Activated naive CD4-positive, alpha-beta T cell treated with anti-CD3 and anti-CD28 coated beads, Interleukin-2, amount 10 ng/mL, durations not matched to agents 7 days and 5 days (primary cell): ENCODE measurements at regions not wholly inside any gene's neighbourhood (a gene's known extent, or its start where the extent isn't known, plus 50 kb on each side); places are given as distances from the start of the nearest gene placed in this dataset.

Source experiments
- CTCF ChIA-PET: fragments of 350-600 bp; sonication (Branson Sonifier 250); formaldehyde crosslinking; loops from one replicate; lab custom pipeline; 2021; ENCODE audit warnings: antibody characterized with exemption; lab: Charles Lee
- DNase-seq: peaks from one replicate; pipeline ENCODE4 v3.0.0-alpha.2; 2020
- H3K27ac Mint-ChIP-seq: one replicate; pipeline ENCODE4 v1.8.0; 2021; ENCODE audit warnings: mild to moderate bottlenecking, moderate library complexity, mixed read lengths
- H3K27me3 Mint-ChIP-seq: one replicate; pipeline ENCODE4 v1.8.0; 2021; ENCODE audit warnings: mild to moderate bottlenecking, mixed read lengths
- H3K36me3 Mint-ChIP-seq: one replicate; pipeline ENCODE4 v1.8.0; 2021; ENCODE audit warnings: mixed read lengths
- H3K4me1 Mint-ChIP-seq: one replicate; pipeline ENCODE4 v1.8.0; 2021; ENCODE audit warnings: mixed read lengths
- H3K4me3 Mint-ChIP-seq: one replicate; pipeline ENCODE4 v1.8.0; 2021; ENCODE audit warnings: mild to moderate bottlenecking, moderate library complexity, mixed read lengths
- H3K9me3 Mint-ChIP-seq: one replicate; pipeline ENCODE4 v1.8.0; 2021; ENCODE audit warnings: mixed read lengths

GRCh38 chr6:40268614-40269013 lies 318.6 kb downstream of the LRFN2 start:
- Mint-ChIP-seq H3K4me1 (no peaks in the 10 kb centered on the region), H3K27ac (no peak overlapping the region), H3K9me3 (no peaks in the 10 kb centered on the region), H3K4me3 (no peak overlapping the region), H3K27me3 (peaks cover 22% of the 10 kb centered on the region), H3K36me3 (no peaks in the 10 kb centered on the region)
- CTCF ChIA-PET = no interaction called here
- DNase-seq = no peak

GRCh38 chr6:40268166-40268565 lies 319.0 kb downstream of the LRFN2 start:
- DNase-seq = no peak
- Mint-ChIP-seq H3K4me1 (no peaks in the 10 kb centered on the region), H3K9me3 (no peaks in the 10 kb centered on the region), H3K4me3 (no peak overlapping the region), H3K27me3 (peaks cover 22% of the 10 kb centered on the region), H3K27ac (no peak overlapping the region), H3K36me3 (no peaks in the 10 kb centered on the region)
- CTCF ChIA-PET = no interaction called here

GRCh38 chr6:40265615-40266014 lies 321.5 kb downstream of the LRFN2 start:
- Mint-ChIP-seq H3K4me1 (no peaks in the 10 kb centered on the region), H3K9me3 (no peaks in the 10 kb centered on the region), H3K27me3 (peaks cover 18% of the 10 kb centered on the region), H3K27ac (no peak overlapping the region), H3K4me3 (no peak overlapping the region), H3K36me3 (no peaks in the 10 kb centered on the region)
- no peak for DNase-seq
- CTCF ChIA-PET = no interaction called here

GRCh38 chr6:40263970-40264369 lies 323.2 kb downstream of the LRFN2 start:
- CTCF ChIA-PET = no interaction called here
- no peak for DNase-seq
- Mint-ChIP-seq H3K4me3 (no peak overlapping the region), H3K27me3 (peaks cover 10% of the 10 kb centered on the region), H3K4me1 (no peaks in the 10 kb centered on the region), H3K9me3 (no peaks in the 10 kb centered on the region), H3K27ac (no peak overlapping the region), H3K36me3 (no peaks in the 10 kb centered on the region)

- CTCF ChIA-PET = no interaction called here
- H3K9me3 Mint-ChIP-seq = no peaks in the 10 kb centered on the region
- no peak for DNase-seq
- no peaks in the 10 kb centered on the region for H3K4me1 Mint-ChIP-seq
- no peaks in the 10 kb centered on the region for H3K36me3 Mint-ChIP-seq
- H3K4me3 Mint-ChIP-seq = no peak overlapping the region
- peaks cover 6% of the 10 kb centered on the region for H3K27me3 Mint-ChIP-seq
- H3K27ac Mint-ChIP-seq = no peak overlapping the region
Observed at GRCh38 chr6:40262363-40262762, 324.8 kb downstream of the LRFN2 start.

- DNase-seq = no peak
- Mint-ChIP-seq H3K27me3 (peaks cover 8% of the 10 kb centered on the region), H3K36me3 (no peaks in the 10 kb centered on the region), H3K27ac (no peak overlapping the region), H3K9me3 (no peaks in the 10 kb centered on the region), H3K4me3 (no peak overlapping the region), H3K4me1 (no peaks in the 10 kb centered on the region)
- CTCF ChIA-PET = no interaction called here
Observed at GRCh38 chr6:40258531-40258930, 324.3 kb upstream of the MOCS1 start.

GRCh38 chr6:40256831-40257230 lies 322.6 kb upstream of the MOCS1 start:
- Mint-ChIP-seq H3K4me3 (no peak overlapping the region), H3K36me3 (no peaks in the 10 kb centered on the region), H3K27ac (no peak overlapping the region), H3K4me1 (no peaks in the 10 kb centered on the region), H3K27me3 (peaks cover 8% of the 10 kb centered on the region), H3K9me3 (no peaks in the 10 kb centered on the region)
- no peak for DNase-seq
- CTCF ChIA-PET = no interaction called here

- H3K27me3 Mint-ChIP-seq = peaks cover 8% of the 10 kb centered on the region
- CTCF ChIA-PET = no interaction called here
- no peak overlapping the region for H3K27ac Mint-ChIP-seq
- H3K4me3 Mint-ChIP-seq = no peak overlapping the region
- DNase-seq = no peak
- no peaks in the 10 kb centered on the region for H3K4me1 Mint-ChIP-seq
- no peaks in the 10 kb centered on the region for H3K9me3 Mint-ChIP-seq
- H3K36me3 Mint-ChIP-seq = no peaks in the 10 kb centered on the region
Observed at GRCh38 chr6:40256224-40256623, 322.0 kb upstream of the MOCS1 start.

GRCh38 chr6:40253420-40253819 lies 319.2 kb upstream of the MOCS1 start:
- no peak overlapping the region for H3K4me3 Mint-ChIP-seq
- CTCF ChIA-PET = no interaction called here
- no peaks in the 10 kb centered on the region for H3K4me1 Mint-ChIP-seq
- H3K36me3 Mint-ChIP-seq = no peaks in the 10 kb centered on the region
- no peaks in the 10 kb centered on the region for H3K9me3 Mint-ChIP-seq
- DNase-seq = no peak
- H3K27ac Mint-ChIP-seq = no peak overlapping the region
- peaks cover 12% of the 10 kb centered on the region for H3K27me3 Mint-ChIP-seq

- Mint-ChIP-seq H3K4me3 (no peak overlapping the region), H3K4me1 (no peaks in the 10 kb centered on the region), H3K27ac (no peak overlapping the region), H3K9me3 (no peaks in the 10 kb centered on the region), H3K27me3 (peaks cover 12% of the 10 kb centered on the region), H3K36me3 (no peaks in the 10 kb centered on the region)
- CTCF ChIA-PET = no interaction called here
- no peak for DNase-seq
Observed at GRCh38 chr6:40252531-40253258, 318.4 kb upstream of the MOCS1 start.

- Mint-ChIP-seq H3K27me3 (peaks cover 11% of the 10 kb centered on the region), H3K27ac (no peak overlapping the region), H3K36me3 (no peaks in the 10 kb centered on the region), H3K4me3 (no peak overlapping the region), H3K9me3 (no peaks in the 10 kb centered on the region), H3K4me1 (no peaks in the 10 kb centered on the region)
- no peak for DNase-seq
- CTCF ChIA-PET = no interaction called here
Observed at GRCh38 chr6:40251637-40252300, 317.5 kb upstream of the MOCS1 start.

GRCh38 chr6:40249935-40250334 lies 315.7 kb upstream of the MOCS1 start:
- H3K4me1 Mint-ChIP-seq = no peaks in the 10 kb centered on the region
- peaks cover 4% of the 10 kb centered on the region for H3K27me3 Mint-ChIP-seq
- CTCF ChIA-PET = interaction anchor here (1.2 kb wide), 1 partner anchor 10 kb away, joined by 3 read pairs; no protein-coding TSS in a partner anchor
- no peaks in the 10 kb centered on the region for H3K9me3 Mint-ChIP-seq
- no peaks in the 10 kb centered on the region for H3K36me3 Mint-ChIP-seq
- no peak overlapping the region for H3K27ac Mint-ChIP-seq
- DNase-seq = no peak
- no peak overlapping the region for H3K4me3 Mint-ChIP-seq

GRCh38 chr6:40247516-40248115 lies 313.4 kb upstream of the MOCS1 start:
- no peaks in the 10 kb centered on the region for H3K9me3 Mint-ChIP-seq
- no peak for DNase-seq
- CTCF ChIA-PET = no interaction called here
- no peaks in the 10 kb centered on the region for H3K36me3 Mint-ChIP-seq
- no peak overlapping the region for H3K4me3 Mint-ChIP-seq
- H3K27ac Mint-ChIP-seq = no peak overlapping the region
- no peaks in the 10 kb centered on the region for H3K4me1 Mint-ChIP-seq
- H3K27me3 Mint-ChIP-seq = peaks cover 8% of the 10 kb centered on the region

- Mint-ChIP-seq H3K27me3 (peaks cover 3% of the 10 kb centered on the region), H3K36me3 (no peaks in the 10 kb centered on the region), H3K4me1 (no peaks in the 10 kb centered on the region), H3K4me3 (no peak overlapping the region), H3K9me3 (no peaks in the 10 kb centered on the region), H3K27ac (no peak overlapping the region)
- CTCF ChIA-PET = no interaction called here
- DNase-seq = no peak
Observed at GRCh38 chr6:40244699-40245098, 310.4 kb upstream of the MOCS1 start.

GRCh38 chr6:40232698-40233097 lies 298.4 kb upstream of the MOCS1 start:
- Mint-ChIP-seq H3K36me3 (no peaks in the 10 kb centered on the region), H3K27me3 (no peaks in the 10 kb centered on the region), H3K9me3 (peaks cover 4% of the 10 kb centered on the region), H3K4me3 (no peak overlapping the region), H3K4me1 (no peaks in the 10 kb centered on the region), H3K27ac (no peak overlapping the region)
- DNase-seq = no peak
- CTCF ChIA-PET = no interaction called here
